H7 (cell line): ENCODE measurements at regions not wholly inside any gene's neighbourhood (a gene's known extent, or its start where the extent isn't known, plus 50 kb on each side); places are given as distances from the start of the nearest gene placed in this dataset.
A peak's percentile ranks its signal among the peaks of the same experiment; 100 is the strongest.

Experiments used
- DNase-seq: peaks from one replicate; pipeline ENCODE4 v3.0.0; 2012
- H3K27me3 ChIP-seq: 2 replicates; pipeline ENCODE4 v1.6.0; 2011; ENCODE audit warnings: mild to moderate bottlenecking, low read length; ENCODE audit not compliant: control insufficient read depth, insufficient read depth
- H3K36me3 ChIP-seq: replicated peaks from 2 replicates; pipeline ENCODE4 v1.5.1; 2011; ENCODE audit warnings: low read length; ENCODE audit not compliant: control insufficient read depth, insufficient read depth
- H3K4me3 ChIP-seq: 2 replicates; pipeline ENCODE4 v1.5.1; 2011; ENCODE audit warnings: low read depth, mild to moderate bottlenecking, control low read depth, low read length, moderate library complexity; ENCODE audit not compliant: insufficient read depth

DNA sequence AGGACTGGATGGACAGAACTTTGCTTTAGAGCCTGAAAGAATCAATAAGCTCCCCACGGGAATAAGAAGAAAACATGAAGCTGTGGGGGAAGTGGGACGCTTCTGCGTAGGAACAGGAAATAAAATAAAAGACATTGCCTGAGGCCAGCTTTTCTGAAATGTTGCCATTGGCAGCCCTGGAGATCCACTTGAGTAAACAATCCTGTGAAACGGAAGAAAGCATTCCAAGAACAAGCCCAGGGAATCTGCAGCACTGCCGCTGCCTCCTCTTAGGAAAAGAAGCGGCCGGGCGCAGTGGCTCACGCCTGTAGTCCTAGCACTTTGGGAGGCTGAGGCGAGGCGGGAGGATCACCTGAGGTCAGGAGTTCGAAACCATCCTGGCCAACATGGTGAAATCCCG lies 182.3 kb upstream of the RALGAPA2 start:
- DNase-seq: no peak
- Histone ChIP-seq H3K4me3 (no peak overlapping the region), H3K27me3 (no peaks in the 10 kb centered on the region), H3K36me3 (no peaks in the 10 kb centered on the region)

GRCh38 chr20:20894280-20894679 lies 181.8 kb upstream of the RALGAPA2 start:
- DNase-seq: no peak
- no peaks in the 10 kb centered on the region for H3K27me3 ChIP-seq
- no peak overlapping the region for H3K4me3 ChIP-seq
- H3K36me3 ChIP-seq: no peaks in the 10 kb centered on the region

- Histone ChIP-seq H3K4me3 (no peak overlapping the region), H3K36me3 (no peaks in the 10 kb centered on the region), H3K27me3 (no peaks in the 10 kb centered on the region)
- DNase-seq: no peak
These were observed 179.9 kb upstream of the RALGAPA2 start for GRCh38 chr20:20892328-20892727.

- Histone ChIP-seq H3K4me3 (no peak overlapping the region), H3K27me3 (no peaks in the 10 kb centered on the region)
These were observed 178.3 kb upstream of the RALGAPA2 start for GRCh38 chr20:20890751-20891150.

GRCh38 chr20:20888936-20889335 lies 176.5 kb upstream of the RALGAPA2 start:
- no peaks in the 10 kb centered on the region; the same call in 1 of the 2 replicates for H3K27me3 ChIP-seq
- H3K36me3 ChIP-seq: no peaks in the 10 kb centered on the region
- no peak overlapping the region for H3K4me3 ChIP-seq
- no peak for DNase-seq

More at GRCh38 chr20:20890751-20891150, 178.3 kb upstream of the RALGAPA2 start:
- H3K36me3 ChIP-seq: no peaks in the 10 kb centered on the region
- no peak for DNase-seq

DNA sequence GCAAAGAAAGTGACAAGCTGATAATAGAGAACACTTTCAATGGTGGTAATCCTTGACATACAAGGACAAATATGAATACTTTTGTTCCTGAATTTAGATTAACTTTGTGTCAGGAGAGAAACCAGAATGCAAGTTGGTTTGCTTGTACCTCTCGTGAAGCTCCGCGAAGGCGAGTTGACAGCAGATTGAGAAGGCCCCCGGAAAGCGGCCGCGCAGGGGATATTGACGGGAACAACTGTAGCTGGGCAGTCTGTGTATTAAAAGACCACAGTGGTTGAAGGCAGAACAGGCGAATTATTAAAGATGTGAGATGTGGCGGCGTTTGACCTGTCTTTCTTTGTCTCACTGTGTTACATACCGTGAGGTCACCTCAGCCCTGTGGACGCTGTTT lies 175.8 kb upstream of the RALGAPA2 start:
- H3K36me3 ChIP-seq: no peaks in the 10 kb centered on the region
- H3K4me3 ChIP-seq: no peak overlapping the region
- no peaks in the 10 kb centered on the region; the same call in 1 of the 2 replicates for H3K27me3 ChIP-seq
- DNase-seq: peak; percentile 53

DNA sequence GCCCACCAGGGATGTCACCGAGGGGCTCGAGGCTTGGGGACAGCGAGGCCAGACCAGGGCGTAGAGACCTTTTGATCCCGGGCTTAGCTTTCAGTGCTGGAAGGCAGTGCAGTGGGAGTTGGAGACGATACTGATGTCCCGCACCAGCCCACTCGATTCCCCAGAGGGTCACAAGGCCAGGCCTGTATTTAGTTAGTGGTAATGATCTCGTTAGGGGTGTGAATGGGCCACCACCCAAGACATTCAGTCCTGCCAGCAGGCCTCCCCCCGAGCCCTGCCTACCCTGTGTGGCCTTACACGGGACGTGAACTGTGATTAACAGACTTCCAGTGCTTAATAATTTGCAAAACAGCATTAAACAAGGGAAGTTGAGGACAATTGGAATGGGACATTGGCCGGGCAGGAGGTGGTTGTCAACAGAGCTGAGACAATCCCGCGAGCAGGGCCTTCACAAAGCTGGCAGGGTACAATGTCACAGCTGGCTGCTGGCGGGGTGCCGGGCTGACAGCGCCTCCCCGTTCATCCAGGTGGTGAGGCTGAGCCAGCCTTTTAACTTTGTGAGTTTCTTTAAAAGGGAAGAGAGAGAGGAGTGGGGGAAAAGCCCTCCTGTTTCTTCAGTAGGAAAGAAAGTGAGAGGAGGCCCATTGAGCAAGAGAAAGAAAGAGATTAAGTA lies 175.3 kb upstream of the RALGAPA2 start:
- Histone ChIP-seq H3K36me3 (no peaks in the 10 kb centered on the region), H3K27me3 (no peaks in the 10 kb centered on the region; the same call in 1 of the 2 replicates), H3K4me3 (no peak overlapping the region)
- DNase-seq: peak; percentile 90

DNA sequence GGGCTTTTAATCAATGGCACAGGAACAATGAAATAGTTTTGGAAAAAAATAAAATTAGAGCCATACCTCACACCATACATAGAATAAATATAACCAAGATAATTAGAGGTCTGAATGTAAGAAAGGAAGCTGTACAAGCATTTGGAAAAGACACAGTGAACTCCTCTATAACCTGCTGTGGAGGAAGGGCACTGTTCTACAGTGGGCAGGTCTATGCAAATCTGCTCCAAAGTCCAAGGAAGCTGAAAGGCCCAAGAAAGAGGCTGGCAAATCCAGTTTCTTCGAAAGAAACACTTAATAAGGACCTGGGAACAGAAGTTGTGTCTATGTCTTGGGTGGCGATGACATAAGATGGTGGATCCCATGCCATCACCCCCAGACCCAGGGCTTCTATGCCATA lies 169.4 kb upstream of the RALGAPA2 start:
- DNase-seq: no peak
- Histone ChIP-seq H3K27me3 (no peaks in the 10 kb centered on the region; the same call in 1 of the 2 replicates), H3K4me3 (no peak overlapping the region), H3K36me3 (no peaks in the 10 kb centered on the region)

- Histone ChIP-seq H3K4me3 (no peak overlapping the region), H3K36me3 (no peaks in the 10 kb centered on the region), H3K27me3 (no peaks in the 10 kb centered on the region)
- DNase-seq: no peak
These were observed 164.6 kb upstream of the RALGAPA2 start for GRCh38 chr20:20877079-20877478.

GRCh38 chr20:20875716-20876115 lies 163.3 kb upstream of the RALGAPA2 start:
- no peak for DNase-seq
- Histone ChIP-seq H3K36me3 (no peaks in the 10 kb centered on the region), H3K27me3 (no peaks in the 10 kb centered on the region), H3K4me3 (no peak overlapping the region)

DNA sequence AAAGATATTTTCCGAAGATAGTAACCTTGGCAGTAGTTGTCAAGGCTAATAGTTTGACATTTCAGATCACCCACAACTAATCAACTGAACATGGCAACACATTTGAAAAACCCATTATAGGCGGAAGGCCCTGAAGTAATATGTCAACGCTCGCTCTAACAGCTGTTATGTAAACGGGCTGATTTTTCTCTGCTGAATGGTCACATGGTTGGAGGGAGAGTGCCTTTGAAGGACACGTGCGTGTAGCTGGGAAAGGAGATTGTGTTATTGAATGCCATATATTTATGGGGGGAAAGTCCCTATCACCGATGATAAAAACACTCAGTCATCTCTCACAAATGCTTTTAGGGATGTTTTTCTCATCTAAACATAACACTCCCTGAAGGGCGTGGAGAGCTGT lies 160.0 kb upstream of the RALGAPA2 start:
- no peak for DNase-seq
- H3K4me3 ChIP-seq: no peak overlapping the region
- no peaks in the 10 kb centered on the region for H3K36me3 ChIP-seq
- H3K27me3 ChIP-seq: no peaks in the 10 kb centered on the region

GRCh38 chr20:20869161-20869775 lies 156.8 kb upstream of the RALGAPA2 start:
- Histone ChIP-seq H3K27me3 (no peaks in the 10 kb centered on the region), H3K36me3 (no peaks in the 10 kb centered on the region), H3K4me3 (no peak overlapping the region)
- DNase-seq: no peak

DNA sequence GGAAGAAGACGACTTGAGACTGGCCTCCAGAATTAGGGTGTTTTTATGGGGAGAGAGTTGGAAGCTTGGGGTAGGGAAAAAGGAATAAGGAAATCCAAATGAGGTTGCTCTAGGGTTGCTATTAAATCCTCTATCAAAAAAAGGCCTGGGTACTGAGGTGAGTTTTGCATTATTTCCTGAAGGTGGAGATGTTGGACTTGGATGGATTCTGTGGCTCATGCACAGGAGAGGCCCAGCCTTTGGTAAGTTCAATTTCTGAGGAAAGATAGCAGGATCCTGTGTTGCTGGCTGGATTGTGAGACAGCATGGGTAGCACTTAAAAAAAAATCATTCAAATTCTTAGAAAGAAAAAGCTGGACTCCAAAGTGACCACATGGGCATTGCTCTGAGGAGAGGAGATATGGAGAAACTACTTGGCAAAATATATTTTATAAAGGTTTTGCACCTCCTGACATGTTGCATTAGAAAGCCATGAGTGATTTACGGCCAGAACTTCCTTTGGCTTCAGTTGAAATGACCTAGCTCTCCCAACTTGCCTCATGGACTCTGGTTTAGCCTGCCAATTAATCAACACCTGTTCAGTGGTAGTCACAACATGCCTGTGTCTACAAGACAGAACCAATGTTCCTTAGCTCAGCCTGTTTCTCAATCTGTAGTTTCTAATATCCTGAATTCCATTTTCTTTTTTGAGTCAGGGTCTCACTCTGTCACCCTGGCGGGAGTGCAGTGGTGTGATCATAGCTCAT lies 152.1 kb upstream of the RALGAPA2 start:
- DNase-seq: peak; percentile 68
- Histone ChIP-seq H3K4me3 (no peak overlapping the region), H3K36me3 (no peaks in the 10 kb centered on the region), H3K27me3 (no peaks in the 10 kb centered on the region)

GRCh38 chr20:20860078-20860806 lies 147.8 kb upstream of the RALGAPA2 start:
- Histone ChIP-seq H3K4me3 (no peak overlapping the region), H3K27me3 (no peaks in the 10 kb centered on the region), H3K36me3 (no peaks in the 10 kb centered on the region)
- DNase-seq: peak; percentile 79
